ENCODE measurements at regions not wholly inside any gene's neighbourhood (a gene's known extent, or its start where the extent isn't known, plus 50 kb on each side); places are given as distances from the start of the nearest gene placed in this dataset.

- TF ChIP-seq CTCF (IDR thresholded peaks at IDR 0.05) (no peak), POLR2A (IDR thresholded peaks at IDR 0.05) (no peak), POLR2AphosphoS5 (IDR thresholded peaks at IDR 0.05) (no peak), EP300 (IDR thresholded peaks at IDR 0.05) (no peak)
Measured at GRCh38 chr1:66436378-66437135, 97.4 kb upstream of the SGIP1 start.
